K562 (cell line): ENCODE measurements at regions not wholly inside any gene's neighbourhood (a gene's known extent, or its start where the extent isn't known, plus 50 kb on each side); places are given as distances from the start of the nearest gene placed in this dataset.

ENCODE experiments used
- CBFB ChIP-seq: sonication (generic); formaldehyde crosslinking; IDR thresholded peaks from 2 replicates; pipeline ENCODE4 v1.4.0; 2020; ENCODE audit warnings: mild to moderate bottlenecking, missing genetic modification reagents
- CTCF ChIP-seq, 3 experiments: IDR thresholded peaks in 2 of 3; conservative IDR thresholded peaks in 1 of 3; 2 replicates each; pipeline ENCODE4 v1.5.1; 2011 to 2012; ENCODE audit warnings: low read length in 3 of 3, mild to moderate bottlenecking in 3 of 3, control low read depth in 2 of 3, improper control_type of control experiment in 1 of 3, inconsistent platforms in 1 of 3, low read depth in 1 of 3, mixed read lengths in 1 of 3, moderate library complexity in 1 of 3; ENCODE audit not compliant: insufficient read depth in 2 of 3
- FOXJ2 ChIP-seq: fragments of 200-800 bp; sonication (Bioruptor generic); IDR thresholded peaks from 2 replicates; pipeline ENCODE4 v1.6.1; 2016; ENCODE audit warnings: missing genetic modification characterization, missing compliant biosample characterization
- NR3C1 ChIP-seq: sonication (generic); formaldehyde crosslinking; IDR thresholded peaks from 2 replicates; pipeline ENCODE4 v1.8.1; 2022; ENCODE audit warnings: missing genetic modification reagents
- TF ChIP-seq, protein P1 (sequence below), 3 experiments: fragments of 200-800 bp in 1 of 3; fragments of 250-450 bp in 1 of 3; fragments of 450-650 bp in 1 of 3; sonication (Bioruptor Pico) in 1 of 3; sonication (Bioruptor generic) in 1 of 3; formaldehyde crosslinking in 1 of 3; IDR thresholded peaks; 2 replicates each; pipeline versions ENCODE4 v1.6.1 to v1.8.0; 2016 to 2022; ENCODE audit warnings: mild to moderate bottlenecking in 2 of 3, missing genetic modification characterization in 2 of 3, missing compliant biosample characterization in 1 of 3, moderate library complexity in 1 of 3
- TF ChIP-seq, protein P2 (sequence below): fragments of 250-450 bp; sonication (Bioruptor Pico); IDR thresholded peaks from 2 replicates; pipeline ENCODE4 v1.5.0; 2020; ENCODE audit warnings: mild to moderate bottlenecking, borderline replicate concordance
- TF ChIP-seq, protein P3 (sequence below): fragments of 450-650 bp; IDR thresholded peaks from 2 replicates; pipeline ENCODE4 v1.6.1; 2016; ENCODE audit warnings: missing biosample characterization, missing genetic modification characterization

DNA sequence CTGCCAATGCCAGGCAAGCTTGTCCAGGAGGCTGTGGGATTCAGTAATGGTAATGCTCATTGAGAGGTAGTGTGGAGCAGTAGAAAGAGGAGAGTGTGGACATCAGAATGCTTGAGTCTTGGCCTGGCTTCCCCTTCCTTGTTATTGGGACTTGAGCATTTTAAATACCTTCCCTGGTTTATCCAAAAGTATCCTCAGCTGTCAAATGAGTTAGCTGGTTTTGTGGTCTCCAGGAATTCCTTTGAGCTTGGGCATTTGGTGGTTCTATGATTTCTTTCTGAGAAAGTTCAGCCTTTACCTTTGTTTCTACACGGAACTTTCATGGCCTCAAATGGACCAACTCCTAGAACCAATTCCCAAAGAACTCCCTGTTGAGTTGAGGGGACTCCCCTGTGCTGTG is 264.3 kb downstream of the PTEN start:
- TF ChIP-seq, protein P1, sequence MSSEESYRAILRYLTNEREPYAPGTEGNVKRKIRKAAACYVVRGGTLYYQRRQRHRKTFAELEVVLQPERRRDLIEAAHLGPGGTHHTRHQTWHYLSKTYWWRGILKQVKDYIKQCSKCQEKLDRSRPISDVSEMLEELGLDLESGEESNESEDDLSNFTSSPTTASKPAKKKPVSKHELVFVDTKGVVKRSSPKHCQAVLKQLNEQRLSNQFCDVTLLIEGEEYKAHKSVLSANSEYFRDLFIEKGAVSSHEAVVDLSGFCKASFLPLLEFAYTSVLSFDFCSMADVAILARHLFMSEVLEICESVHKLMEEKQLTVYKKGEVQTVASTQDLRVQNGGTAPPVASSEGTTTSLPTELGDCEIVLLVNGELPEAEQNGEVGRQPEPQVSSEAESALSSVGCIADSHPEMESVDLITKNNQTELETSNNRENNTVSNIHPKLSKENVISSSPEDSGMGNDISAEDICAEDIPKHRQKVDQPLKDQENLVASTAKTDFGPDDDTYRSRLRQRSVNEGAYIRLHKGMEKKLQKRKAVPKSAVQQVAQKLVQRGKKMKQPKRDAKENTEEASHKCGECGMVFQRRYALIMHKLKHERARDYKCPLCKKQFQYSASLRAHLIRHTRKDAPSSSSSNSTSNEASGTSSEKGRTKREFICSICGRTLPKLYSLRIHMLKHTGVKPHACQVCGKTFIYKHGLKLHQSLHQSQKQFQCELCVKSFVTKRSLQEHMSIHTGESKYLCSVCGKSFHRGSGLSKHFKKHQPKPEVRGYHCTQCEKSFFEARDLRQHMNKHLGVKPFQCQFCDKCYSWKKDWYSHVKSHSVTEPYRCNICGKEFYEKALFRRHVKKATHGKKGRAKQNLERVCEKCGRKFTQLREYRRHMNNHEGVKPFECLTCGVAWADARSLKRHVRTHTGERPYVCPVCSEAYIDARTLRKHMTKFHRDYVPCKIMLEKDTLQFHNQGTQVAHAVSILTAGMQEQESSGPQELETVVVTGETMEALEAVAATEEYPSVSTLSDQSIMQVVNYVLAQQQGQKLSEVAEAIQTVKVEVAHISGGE (CRISPR knock-in tag; IDR thresholded peaks at IDR 0.05), result no peak
- TF ChIP-seq, protein P2, sequence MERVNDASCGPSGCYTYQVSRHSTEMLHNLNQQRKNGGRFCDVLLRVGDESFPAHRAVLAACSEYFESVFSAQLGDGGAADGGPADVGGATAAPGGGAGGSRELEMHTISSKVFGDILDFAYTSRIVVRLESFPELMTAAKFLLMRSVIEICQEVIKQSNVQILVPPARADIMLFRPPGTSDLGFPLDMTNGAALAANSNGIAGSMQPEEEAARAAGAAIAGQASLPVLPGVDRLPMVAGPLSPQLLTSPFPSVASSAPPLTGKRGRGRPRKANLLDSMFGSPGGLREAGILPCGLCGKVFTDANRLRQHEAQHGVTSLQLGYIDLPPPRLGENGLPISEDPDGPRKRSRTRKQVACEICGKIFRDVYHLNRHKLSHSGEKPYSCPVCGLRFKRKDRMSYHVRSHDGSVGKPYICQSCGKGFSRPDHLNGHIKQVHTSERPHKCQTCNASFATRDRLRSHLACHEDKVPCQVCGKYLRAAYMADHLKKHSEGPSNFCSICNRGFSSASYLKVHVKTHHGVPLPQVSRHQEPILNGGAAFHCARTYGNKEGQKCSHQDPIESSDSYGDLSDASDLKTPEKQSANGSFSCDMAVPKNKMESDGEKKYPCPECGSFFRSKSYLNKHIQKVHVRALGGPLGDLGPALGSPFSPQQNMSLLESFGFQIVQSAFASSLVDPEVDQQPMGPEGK, result no peak
- TF ChIP-seq NR3C1 (no peak), CBFB (no peak), CTCF (IDR thresholded peaks at IDR 0.05 in 2 of 3, conservative IDR thresholded peaks at IDR 0.05 in 1 of 3; ENCODE audit: insufficient read depth in 2 of 3, low read depth in 1 of 3, low read length in 3 of 3) (no peak), FOXJ2 (tag) (no peak)
- TF ChIP-seq, protein P3, sequence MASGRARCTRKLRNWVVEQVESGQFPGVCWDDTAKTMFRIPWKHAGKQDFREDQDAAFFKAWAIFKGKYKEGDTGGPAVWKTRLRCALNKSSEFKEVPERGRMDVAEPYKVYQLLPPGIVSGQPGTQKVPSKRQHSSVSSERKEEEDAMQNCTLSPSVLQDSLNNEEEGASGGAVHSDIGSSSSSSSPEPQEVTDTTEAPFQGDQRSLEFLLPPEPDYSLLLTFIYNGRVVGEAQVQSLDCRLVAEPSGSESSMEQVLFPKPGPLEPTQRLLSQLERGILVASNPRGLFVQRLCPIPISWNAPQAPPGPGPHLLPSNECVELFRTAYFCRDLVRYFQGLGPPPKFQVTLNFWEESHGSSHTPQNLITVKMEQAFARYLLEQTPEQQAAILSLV (tag), result no peak
